ENCODE measurements at regions not wholly inside any gene's neighbourhood (a gene's known extent, or its start where the extent isn't known, plus 50 kb on each side); places are given as distances from the start of the nearest gene placed in this dataset.

- TF ChIP-seq CTCF (IDR thresholded peaks at IDR 0.05): no peak
- no peak for TF ChIP-seq POLR2A (IDR thresholded peaks at IDR 0.05)
Measured at GRCh38 chr5:6058055-6058715, 320.2 kb downstream of the MED10 start.
